ENCODE measurements at regions not wholly inside any gene's neighbourhood (a gene's known extent, or its start where the extent isn't known, plus 50 kb on each side); places are given as distances from the start of the nearest gene placed in this dataset.
"Not testable (repeated sequence)": the region's sequence is repeated elsewhere in the genome, so short reads cannot be mapped to it uniquely, and the experiment has no call there.

DNA sequence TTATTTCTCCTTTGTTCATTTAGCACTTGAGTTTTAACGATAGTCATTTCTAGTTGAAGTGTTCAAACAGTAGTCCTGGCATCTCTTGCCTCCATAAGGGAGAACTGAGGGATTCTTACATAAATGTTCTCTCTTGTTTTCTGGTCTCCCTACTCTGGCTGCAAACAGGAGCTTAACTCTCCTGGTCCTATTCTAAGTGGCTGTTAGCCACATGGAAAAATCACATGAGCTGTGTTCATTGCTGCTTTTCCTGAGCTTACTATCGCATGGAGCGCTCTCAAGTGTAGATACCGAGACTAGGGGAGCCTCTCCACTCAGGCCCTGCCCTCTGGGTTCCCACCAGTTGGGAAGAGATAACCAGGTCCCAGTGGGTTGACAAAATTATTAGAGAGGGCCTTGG is 403.1 kb upstream of the TPM1 start:
- no peak for DNase-seq (ENCODE audit: low read depth)

- DNase-seq (ENCODE audit: low read depth) = no peak
These were observed 402.5 kb upstream of the TPM1 start for GRCh38 chr15:62639906-62640605.

DNA sequence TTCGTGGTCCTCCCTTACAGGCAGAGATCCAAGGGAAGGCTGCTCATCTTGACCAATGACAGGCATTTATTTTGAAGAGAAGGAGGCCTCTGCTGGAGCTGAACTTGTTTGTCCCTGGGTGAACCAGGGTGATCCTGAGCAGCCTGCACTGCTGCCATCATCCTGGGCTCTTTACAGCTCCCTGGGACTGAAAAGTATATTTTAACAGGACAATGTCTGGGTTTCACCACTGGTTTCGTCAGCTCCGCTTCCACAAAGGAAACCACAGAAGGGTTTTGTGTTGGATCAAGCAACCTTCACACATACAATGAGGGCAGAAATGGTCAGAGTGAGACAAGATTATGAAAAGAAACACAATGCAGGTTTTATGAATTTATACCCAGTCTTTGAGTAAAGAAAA is 400.7 kb upstream of the TPM1 start:
- DNase-seq (ENCODE audit: low read depth) = no peak

DNA sequence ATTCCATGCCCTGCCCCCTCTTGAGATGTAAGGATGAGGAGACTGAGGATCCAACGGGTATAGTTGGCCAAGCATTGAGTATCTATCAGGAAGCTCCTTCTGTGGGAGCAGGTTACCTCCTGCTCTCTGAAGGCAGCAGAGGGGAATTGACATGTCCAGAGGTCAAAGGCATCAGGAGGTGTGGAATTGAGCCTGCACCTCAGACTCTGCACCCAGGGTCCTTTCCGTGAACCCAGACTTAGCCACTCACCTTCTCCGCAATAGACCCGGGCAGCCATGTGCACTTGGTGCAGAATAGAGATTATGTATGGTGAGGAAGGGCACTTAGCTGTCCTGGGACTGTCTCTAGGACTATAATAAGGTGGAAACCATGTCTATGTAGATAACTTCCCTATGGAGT is 399.0 kb upstream of the TPM1 start:
- DNase-seq (ENCODE audit: low read depth) = no peak

DNA sequence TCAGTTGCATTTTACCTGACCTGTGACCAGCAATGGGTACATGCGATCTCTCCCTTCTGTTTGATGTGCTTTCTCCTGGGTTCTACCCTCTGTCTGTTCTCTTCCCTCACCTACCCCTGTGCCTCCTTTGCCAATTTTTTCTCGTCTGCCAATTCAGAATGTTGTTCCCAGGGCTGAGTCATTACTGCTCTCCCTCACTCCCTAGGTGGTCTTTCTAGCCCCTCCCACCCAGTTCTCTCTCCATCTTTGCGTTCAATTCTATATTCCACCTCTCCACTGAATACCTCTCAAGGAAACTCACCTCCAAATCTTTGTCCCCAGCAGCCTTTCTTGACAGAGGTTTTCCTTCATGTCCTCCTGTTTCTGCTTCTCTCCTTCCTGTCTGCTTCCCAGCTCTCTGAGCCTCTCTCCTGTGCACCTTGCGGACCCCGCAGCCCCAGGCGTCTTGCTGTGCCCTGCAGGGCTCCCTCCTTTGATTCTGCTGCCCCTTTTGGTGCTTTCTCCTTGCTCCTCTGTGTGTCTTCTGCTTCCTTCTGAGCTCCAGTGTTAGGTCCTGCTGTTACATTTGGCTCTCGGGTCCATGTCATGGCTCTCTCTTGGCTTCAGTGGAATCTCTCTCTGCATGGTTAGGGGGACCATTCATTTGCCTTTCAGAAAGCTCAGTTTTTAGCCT is 398.2 kb upstream of the TPM1 start:
- no peak for DNase-seq (ENCODE audit: low read depth)

GRCh38 chr15:62644889-62645742 is 397.4 kb upstream of the TPM1 start:
- DNase-seq (ENCODE audit: low read depth) = peak; percentile 44

- peak; percentile 93 for DNase-seq (ENCODE audit: low read depth)
These were observed 395.2 kb upstream of the TPM1 start for GRCh38 chr15:62647202-62647842.

DNA sequence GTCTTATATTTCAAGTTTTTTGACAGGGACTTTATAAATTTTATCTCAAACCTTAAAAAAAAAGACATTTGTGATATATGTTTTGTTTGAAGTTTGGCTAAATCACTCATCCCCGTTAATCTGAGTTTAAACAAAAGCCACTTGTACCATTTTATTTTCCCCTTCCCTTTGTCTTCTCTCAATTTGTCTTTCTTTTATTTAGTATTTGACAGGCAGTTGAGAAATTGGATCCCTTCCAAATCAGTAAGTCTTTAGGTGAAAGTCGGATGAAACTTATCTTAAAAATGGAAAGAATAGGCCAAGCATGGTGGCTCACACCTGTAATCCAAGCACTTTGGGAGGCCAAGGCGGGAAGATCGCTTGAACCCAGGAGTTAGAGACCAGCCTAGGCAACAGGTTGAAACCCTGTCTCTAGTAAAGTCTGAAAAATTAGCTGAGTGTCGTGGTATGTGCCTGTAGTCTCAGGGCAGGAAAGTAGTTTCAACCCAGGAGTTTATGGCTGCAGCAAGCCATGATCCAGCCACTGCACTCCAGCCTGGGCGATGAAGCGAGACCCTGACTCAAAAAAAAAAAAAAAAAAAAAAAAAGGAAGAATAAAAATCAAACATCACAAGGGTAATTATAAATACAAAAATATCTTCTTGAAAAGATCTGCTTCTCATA is 394.6 kb upstream of the TPM1 start:
- DNase-seq (ENCODE audit: low read depth) = no peak

- peak; percentile 12 for DNase-seq (ENCODE audit: low read depth)
These were observed 393.6 kb upstream of the TPM1 start for GRCh38 chr15:62648954-62649353.

DNA sequence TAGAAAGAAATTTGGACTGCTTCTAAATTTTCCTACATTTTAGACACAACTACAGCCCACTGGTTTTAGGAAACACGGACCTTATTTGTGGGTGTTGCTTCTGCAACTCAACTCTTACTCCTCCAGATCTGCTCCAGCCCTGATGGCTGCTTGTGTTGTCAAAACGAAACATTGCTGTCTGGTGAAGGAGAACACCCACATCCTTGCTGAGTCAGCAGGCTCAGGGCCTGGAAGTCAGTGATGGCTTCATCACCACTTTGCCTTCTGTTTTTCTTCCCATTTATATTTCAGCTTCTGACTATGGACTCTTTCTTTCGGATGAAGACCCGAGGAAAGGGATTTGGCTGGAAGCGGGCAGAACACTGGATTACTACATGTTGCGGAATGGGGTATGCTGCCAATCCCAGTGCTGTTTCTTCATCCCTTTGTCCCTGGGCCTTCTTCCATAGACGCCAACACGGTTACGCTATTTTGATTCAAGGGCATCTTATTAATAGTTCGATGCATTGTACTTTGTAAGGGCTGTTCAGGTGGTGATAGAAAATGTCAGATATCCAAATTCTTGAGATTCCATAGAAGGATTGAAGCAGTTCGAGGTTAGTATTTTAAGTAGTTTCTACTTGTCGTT is 392.6 kb upstream of the TPM1 start:
- DNase-seq (ENCODE audit: low read depth) = peak; percentile 45

DNA sequence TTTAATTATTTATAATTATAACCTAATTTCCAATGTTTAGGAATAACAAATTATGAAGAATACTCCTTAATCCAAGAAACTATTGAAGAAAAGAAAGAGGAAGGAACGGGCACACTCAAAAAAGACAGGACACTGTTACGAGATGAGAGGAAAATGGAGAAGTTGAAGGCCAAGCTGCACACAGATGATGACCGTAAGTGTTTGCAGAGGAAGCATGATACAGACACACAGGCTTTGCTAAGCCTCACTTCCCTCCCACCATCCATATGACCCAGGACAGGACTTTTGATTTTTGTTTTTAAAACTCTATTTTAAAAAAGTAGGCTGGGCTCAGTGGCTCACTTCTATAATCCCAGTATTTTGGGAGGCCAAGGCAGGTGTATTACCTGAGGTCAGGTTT is 389.4 kb upstream of the TPM1 start:
- no peak for DNase-seq (ENCODE audit: low read depth)

DNA sequence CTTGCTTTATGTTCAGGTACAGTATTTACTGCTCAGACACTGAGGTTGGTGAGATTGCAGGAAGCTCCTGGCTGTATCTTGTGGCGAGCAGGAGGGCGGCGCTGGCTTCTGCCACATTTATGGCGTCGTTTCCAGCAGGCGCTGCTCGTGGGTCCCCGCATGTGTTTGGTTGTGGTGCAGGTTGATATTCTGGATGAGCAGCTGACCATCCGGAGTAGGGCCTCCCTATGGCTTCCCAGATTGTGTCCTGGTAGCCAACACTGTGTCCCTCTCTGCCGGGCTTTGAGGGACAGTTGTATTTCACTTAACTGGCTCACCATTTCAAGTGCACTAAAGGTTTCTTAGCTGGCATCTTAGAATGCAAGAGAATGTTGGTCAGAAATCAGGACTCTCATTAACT is 386.5 kb upstream of the TPM1 start:
- no peak for DNase-seq (ENCODE audit: low read depth)

- DNase-seq (ENCODE audit: low read depth) = not testable (repeated sequence)
These were observed 385.0 kb upstream of the TPM1 start for GRCh38 chr15:62657501-62657900.

- peak; percentile 12 for DNase-seq (ENCODE audit: low read depth)
These were observed 384.0 kb upstream of the TPM1 start for GRCh38 chr15:62658498-62658897.

DNA sequence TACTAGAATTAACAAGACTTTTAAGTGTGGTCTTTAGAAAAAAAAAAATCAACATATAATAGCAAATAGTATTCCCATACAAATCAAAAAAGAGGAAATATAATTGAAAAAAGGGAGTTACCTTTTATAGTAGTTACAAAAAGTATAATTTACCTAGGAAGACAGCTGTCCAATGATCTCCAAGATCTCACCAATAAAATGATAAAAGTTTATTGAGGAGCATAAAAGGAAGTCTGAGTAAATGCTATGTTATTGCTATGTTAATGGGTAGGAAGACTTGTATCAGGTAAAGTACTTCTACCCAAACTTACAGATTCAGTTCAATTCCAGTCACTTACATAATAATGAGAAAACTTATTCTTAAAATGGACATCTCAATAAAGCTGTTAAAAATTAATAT is 379.0 kb upstream of the TPM1 start:
- no peak for DNase-seq (ENCODE audit: low read depth)

DNA sequence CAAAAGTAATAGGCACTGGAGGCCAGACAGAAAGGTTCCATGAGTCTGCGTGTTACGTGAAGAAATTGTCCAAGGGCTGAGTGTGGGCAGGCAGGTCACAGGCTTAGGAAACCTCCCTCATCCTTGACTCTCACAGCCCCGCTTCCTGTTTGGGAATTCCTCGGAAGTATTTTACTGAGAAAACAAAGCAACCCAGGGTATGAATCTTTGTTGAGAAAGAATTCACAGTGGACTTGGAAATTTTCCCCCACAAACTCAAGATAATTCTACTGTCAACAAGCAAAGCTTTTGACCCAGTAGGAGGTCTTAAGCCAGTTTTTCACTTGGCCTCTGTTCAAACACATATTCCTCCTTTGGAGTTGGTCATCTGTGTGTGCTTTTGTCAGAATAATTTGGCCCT is 377.1 kb upstream of the TPM1 start:
- no peak for DNase-seq (ENCODE audit: low read depth)

DNA sequence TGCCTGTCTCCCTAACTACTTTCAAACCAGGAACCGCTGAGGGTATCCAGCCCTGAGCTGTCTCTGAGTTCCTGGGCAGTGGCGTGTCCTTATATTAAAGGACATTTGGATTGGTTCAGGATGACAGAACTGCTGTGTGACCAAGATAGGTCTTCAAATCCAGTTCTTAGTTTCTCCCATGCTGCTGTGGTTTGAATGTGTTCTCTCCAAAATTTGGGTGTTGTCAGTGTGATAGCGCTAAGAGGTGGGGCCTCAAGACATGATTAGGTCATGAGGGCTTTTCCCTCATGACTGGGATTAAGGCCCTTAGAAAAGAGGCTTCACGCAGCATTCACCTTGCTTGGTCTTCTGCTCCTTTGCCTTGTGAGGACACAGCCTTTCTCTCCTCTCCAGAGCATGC is 376.5 kb upstream of the TPM1 start:
- DNase-seq (ENCODE audit: low read depth) = no peak

DNA sequence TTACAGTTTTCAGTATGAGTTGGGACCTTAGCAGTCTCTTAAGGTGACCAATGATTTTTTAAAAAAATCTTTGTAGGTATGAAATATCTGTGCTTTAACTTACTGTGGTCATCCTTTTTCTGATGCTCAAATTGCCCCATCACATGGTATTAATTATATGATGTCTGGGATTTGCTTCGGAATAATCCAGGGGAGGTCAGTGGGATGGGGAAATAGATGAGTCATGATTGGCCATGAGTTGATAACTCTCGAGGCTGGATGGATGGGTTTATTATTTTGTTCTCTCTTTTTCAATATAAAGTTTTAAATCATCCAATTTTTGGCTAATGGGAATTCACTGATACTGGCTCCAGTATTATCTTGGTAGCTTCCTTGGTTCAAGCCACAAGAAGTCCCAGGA is 370.3 kb upstream of the TPM1 start:
- DNase-seq (ENCODE audit: low read depth) = no peak

- no peak for DNase-seq (ENCODE audit: low read depth)
These were observed 365.7 kb upstream of the TPM1 start for GRCh38 chr15:62676891-62677290.

DNA sequence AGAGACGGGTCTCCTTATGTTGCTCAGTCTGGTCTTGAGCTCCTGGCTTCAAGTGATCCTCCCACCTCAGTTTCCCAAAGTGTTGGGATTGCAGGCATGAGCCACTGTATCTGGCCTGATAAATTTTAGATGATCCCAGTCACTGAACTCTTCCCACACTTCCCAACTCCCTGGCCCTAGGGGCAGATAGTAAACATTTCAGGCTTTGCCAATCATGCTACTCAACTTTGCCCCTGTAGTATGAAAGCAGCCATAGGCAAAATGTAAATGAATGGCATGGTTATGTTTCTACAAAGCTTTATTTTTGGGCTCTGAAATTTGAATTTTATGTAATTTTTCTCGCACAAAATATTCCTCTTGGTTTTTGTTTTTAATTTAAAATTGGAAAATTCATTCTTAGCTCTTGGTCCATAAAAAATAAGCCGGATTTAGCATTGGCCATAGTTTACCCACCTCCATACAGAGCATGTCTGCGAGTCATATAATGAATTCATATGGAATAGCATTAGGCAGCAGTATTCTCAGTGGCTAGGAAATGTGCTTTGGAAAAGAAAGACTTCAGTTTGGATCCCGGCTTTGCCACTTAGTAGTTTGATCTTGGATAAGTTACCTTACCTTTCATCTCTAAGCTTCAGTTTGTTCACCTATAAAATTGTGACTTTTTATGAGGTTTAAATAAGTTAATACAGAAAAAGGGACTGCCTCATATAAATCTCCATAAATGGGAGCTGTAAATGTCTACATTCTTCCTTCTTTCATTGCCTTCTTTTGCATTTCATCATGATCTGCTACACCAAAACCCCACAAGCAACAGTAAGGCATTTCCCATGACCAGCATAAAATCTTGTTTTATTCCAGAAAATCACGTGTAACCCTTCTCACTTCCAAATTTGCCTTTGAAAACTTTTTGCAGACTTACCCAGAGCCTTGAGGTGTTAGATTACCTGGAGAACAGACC is 360.3 kb upstream of the TPM1 start:
- DNase-seq (ENCODE audit: low read depth) = no peak

Data from LHCN-M2 (cell line).